Activated T-helper 1 cell treated with anti-CD3 and anti-CD28 coated beads, Interleukin-12 subunit alpha, Interleukin-12 subunit beta, Interleukin-2, Interleukin-4 antibody, amounts not matched to agents 30 ng/mL and 10 ng/mL and 1 ng/mL, durations not matched to agents 14 hours and 24 hours and 36 hours (primary cell): ENCODE measurements at regions not wholly inside any gene's neighbourhood (a gene's known extent, or its start where the extent isn't known, plus 50 kb on each side); places are given as distances from the start of the nearest gene placed in this dataset.
"Not testable (repeated sequence)": the region's sequence is repeated elsewhere in the genome, so short reads cannot be mapped to it uniquely, and the experiment has no call there.

Source experiments
- DNase-seq: peaks from one replicate; pipeline ENCODE4 v3.0.0; 2021; ENCODE audit warnings: low spot score
- H3K27ac Mint-ChIP-seq: one replicate; pipeline ENCODE4 v1.8.0; 2021; ENCODE audit warnings: mild to moderate bottlenecking, mixed read lengths
- H3K27me3 Mint-ChIP-seq: one replicate; pipeline ENCODE4 v1.8.0; 2022; ENCODE audit warnings: mild to moderate bottlenecking, moderate library complexity, mixed read lengths; ENCODE audit not compliant: insufficient read depth
- H3K36me3 Mint-ChIP-seq: one replicate; pipeline ENCODE4 v1.8.0; 2021; ENCODE audit warnings: low read depth, mixed read lengths
- H3K4me1 Mint-ChIP-seq: one replicate; pipeline ENCODE4 v1.8.0; 2021; ENCODE audit warnings: low read depth, mixed read lengths
- H3K4me3 Mint-ChIP-seq: one replicate; pipeline ENCODE4 v1.8.0; 2021; ENCODE audit warnings: mild to moderate bottlenecking, moderate library complexity, mixed read lengths
- H3K9me3 Mint-ChIP-seq: one replicate; pipeline ENCODE4 v1.8.0; 2021; ENCODE audit warnings: mixed read lengths
- intact Hi-C: fragments of 100-400 bp; cut with micrococcal nuclease; formaldehyde crosslinking; loops from one replicate; pipeline ENCODE4 v1.15.1; 2024

DNA sequence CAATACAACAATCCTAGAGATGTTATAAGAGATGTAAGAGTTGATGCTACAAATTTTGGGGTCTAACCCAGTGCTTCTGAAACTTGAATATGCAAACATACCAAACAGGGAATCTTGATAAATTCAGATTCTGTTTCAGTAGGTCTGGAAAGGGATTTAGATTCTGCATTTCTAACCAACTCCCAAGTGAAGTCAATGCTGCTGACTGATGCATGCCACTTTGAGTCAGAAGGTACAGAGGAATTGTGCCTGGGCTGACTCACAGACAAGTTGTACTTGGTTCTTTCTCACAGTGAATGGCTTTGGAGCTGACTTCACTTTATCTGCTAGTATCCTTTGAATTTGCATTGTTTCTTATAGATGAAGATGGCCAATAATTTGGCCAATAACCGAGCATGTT, 973.9 kb downstream of the PRIM2 start:
- H3K27me3 Mint-ChIP-seq, H3K36me3 Mint-ChIP-seq, H3K27ac Mint-ChIP-seq, H3K4me3 Mint-ChIP-seq, H3K9me3 Mint-ChIP-seq, H3K4me1 Mint-ChIP-seq, intact Hi-C loops, DNase-seq: not testable (repeated sequence)

DNA sequence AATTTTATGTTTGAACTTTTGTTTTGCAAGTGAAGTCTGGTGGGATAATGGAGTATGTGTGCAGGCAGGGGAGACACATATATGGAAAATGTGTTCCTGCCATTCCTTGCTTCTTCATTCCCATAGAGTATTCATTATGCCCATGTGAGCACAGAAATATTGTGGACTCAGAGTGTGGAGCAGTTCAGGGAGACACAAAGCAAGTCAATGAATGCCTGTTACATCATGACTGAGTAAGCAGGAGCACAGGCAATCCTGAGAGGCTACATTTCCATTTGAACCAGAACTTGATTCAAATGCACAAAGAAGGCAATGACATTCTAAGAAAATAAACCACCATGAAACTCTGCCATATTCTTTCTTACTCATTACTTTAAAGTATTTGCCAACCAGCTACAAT, 990.5 kb downstream of the PRIM2 start:
- H3K4me3 Mint-ChIP-seq, H3K27me3 Mint-ChIP-seq, H3K36me3 Mint-ChIP-seq, H3K9me3 Mint-ChIP-seq, H3K4me1 Mint-ChIP-seq, H3K27ac Mint-ChIP-seq, intact Hi-C loops, DNase-seq: not testable (repeated sequence)

DNA sequence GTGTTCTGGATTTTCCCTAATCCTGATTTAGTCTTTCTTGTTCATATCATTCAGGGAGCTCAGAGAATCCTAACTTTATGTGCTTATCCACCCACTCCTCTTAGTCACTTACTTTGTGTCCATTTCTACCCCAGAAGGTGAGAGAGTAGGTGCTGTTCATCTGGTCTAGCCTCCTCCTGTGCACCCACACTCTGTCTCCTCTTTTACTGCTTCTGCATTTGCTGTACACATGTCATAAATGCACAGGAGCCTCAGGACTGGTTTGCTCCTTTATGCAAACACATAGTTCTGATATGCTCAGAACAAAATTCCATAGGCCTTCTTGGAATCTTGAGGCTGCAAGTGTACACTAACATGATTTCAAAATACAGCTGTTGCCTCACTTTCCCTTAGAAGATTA, 1014.7 kb downstream of the PRIM2 start:
- H3K27me3 Mint-ChIP-seq, DNase-seq, H3K4me1 Mint-ChIP-seq, H3K36me3 Mint-ChIP-seq, H3K27ac Mint-ChIP-seq, intact Hi-C loops, H3K4me3 Mint-ChIP-seq: not testable (repeated sequence)
- H3K9me3 Mint-ChIP-seq = peaks cover 13% of the 10 kb centered on the region

DNA sequence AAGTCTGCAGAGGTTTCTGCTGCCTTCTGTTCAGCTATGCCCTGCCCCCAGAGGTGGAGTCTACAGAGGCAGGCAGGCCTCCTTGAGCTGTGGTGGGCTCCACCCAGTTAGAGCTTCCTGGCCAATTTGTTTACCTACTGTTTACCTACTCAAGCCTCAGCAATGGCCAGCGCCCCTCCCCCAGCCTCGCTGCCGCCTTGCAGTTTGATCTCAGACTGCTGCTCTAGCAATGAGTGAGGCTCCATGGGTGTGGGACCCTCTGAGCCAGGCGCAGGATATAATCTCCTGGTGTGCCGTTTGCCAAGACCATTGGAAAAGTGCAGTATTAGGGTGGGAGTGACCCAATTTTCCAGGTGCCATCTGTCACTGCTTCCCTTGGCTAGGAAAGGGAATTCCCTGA, 1024.9 kb downstream of the PRIM2 start:
- H3K36me3 Mint-ChIP-seq, H3K9me3 Mint-ChIP-seq, H3K4me1 Mint-ChIP-seq, H3K27me3 Mint-ChIP-seq, intact Hi-C loops, H3K27ac Mint-ChIP-seq, H3K4me3 Mint-ChIP-seq, DNase-seq: not testable (repeated sequence)

DNA sequence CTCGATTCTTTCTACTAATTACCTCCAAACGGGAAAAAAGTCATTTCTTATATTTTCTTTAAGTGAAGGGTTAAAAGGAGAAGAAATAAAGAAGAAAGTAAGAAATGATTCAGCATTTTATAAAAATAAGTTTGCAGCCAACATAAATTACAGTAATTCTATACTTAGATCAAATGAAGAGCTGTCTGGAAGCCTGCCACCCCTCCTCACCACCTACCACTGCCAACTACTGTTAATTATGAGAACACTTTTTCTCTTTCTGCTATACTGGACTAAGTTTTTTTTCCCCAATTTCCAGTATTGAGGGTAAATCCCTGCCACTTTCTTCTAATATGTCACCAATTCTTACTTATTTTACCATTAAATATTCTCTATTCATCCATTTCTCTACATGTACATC, 1030.1 kb downstream of the PRIM2 start:
- H3K27ac Mint-ChIP-seq, intact Hi-C loops, H3K4me1 Mint-ChIP-seq, DNase-seq, H3K9me3 Mint-ChIP-seq, H3K27me3 Mint-ChIP-seq, H3K36me3 Mint-ChIP-seq, H3K4me3 Mint-ChIP-seq: not testable (repeated sequence)

DNA sequence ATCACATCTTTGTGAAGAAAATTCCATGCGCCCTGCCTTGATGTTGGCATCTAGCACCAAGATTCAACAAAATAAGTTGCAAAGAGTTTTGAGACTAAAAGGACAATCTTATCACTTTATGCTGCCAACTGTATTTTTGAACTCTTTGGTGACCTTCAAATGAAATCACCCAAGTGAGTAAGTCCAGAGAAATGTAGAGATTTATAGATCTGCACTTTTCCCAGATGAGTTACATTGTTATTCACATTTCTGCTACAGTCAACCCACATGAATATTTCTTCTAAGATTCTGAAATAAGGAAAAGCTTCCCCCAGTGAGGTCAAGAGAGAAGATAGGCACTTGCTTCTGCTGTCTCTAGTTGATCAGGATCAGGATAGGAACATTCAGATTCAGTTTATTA, 1034.2 kb downstream of the PRIM2 start:
- H3K27me3 Mint-ChIP-seq = not testable (repeated sequence)

DNA sequence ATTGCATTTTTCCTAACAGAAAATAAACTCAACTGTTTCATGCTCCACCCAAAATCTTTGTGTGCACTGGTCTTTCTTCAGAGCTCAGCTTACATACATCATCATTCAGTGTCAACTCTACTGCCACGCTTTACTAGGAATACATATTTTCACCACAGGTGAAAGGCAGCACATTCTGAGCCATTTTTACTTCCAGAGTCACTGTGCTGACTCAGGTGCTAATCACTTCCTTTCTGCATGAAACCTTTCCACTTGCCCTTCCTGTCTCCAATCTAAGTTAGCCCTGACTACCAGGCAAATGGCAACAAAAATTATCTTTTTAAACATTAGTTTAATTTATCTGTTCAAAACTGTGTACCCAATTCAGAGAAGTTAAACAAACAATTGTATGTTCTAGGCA, 1041.0 kb downstream of the PRIM2 start:
- H3K4me3 Mint-ChIP-seq, H3K27me3 Mint-ChIP-seq, H3K36me3 Mint-ChIP-seq, H3K4me1 Mint-ChIP-seq, DNase-seq, H3K27ac Mint-ChIP-seq, H3K9me3 Mint-ChIP-seq, intact Hi-C loops: not testable (repeated sequence)

More for the DNA sequence above, 1034.2 kb downstream of the PRIM2 start:
- H3K4me1 Mint-ChIP-seq, H3K4me3 Mint-ChIP-seq, H3K9me3 Mint-ChIP-seq, intact Hi-C loops, H3K36me3 Mint-ChIP-seq, H3K27ac Mint-ChIP-seq, DNase-seq: not testable (repeated sequence)

DNA sequence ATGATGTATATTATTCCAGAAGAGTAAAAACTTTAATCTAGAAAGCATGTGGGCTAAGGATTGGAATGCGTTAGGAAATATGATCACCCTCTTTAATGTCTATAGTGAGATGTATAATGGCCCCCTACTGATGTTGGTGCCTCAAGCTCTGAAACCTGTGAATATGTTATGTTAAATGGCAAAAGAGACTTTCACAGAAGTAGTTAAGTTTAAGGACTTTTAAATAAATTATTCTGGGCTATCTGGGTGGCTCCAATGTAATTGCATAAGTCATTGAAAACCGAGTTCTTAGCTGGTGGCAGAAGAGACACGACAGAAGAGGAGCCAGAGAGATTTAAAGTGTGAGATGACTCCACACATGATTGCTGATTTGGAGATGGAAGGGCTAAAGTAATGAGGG, 1048.4 kb downstream of the PRIM2 start:
- H3K27me3 Mint-ChIP-seq, intact Hi-C loops, H3K4me3 Mint-ChIP-seq, DNase-seq, H3K27ac Mint-ChIP-seq, H3K4me1 Mint-ChIP-seq, H3K36me3 Mint-ChIP-seq: not testable (repeated sequence)
- H3K9me3 Mint-ChIP-seq = peaks cover 28% of the 10 kb centered on the region

DNA sequence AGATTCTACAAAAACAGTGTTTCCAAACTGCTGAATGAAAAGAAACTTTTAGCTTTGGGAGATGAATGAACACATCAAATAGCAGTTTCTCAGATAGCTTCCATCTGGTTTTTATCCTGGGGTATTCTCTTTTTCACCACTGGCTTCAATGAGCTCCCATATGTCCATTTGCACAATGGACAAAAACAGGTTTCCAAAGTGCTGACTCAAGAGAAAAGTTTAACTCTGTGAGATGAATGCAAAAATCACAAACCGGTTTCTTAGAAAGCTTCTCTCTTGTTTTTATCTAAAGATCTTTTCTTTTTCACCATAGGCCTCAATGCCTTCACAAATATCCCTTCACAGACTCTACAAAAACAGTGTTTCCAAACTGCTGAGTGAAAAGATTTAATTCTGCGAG, 1089.2 kb downstream of the PRIM2 start:
- H3K36me3 Mint-ChIP-seq, H3K27me3 Mint-ChIP-seq, H3K4me3 Mint-ChIP-seq, intact Hi-C loops, H3K27ac Mint-ChIP-seq, H3K4me1 Mint-ChIP-seq, DNase-seq: not testable (repeated sequence)
- H3K9me3 Mint-ChIP-seq = peaks cover 39% of the 10 kb centered on the region

DNA sequence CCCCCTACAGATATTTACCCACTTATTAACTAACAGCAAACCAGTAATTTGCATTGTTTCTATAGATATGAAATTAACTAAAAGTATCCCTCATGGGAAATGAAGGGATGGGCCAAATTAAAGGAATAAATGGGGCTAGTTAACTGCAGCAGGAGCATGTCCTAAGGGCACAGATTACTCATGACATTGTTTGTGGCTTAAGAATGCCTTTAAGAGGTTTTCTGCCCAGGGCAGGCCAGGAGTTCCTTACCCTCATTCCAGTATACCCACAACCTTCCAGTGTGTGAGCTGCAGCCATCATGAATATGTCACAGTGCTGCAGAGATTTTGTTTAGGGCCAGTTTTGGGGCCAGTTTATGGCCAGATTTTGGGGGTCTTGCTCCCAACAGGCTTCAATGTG, 1101.9 kb downstream of the PRIM2 start:
- intact Hi-C loops = no loop called here
- Mint-ChIP-seq H3K4me1 (no peaks in the 10 kb centered on the region), H3K27ac (no peak overlapping the region), H3K9me3 (peaks cover 31% of the 10 kb centered on the region), H3K4me3 (no peak overlapping the region), H3K27me3 (no peaks in the 10 kb centered on the region), H3K36me3 (no peaks in the 10 kb centered on the region)
- DNase-seq = no peak
